ENCODE measurements at regions not wholly inside any gene's neighbourhood (a gene's known extent, or its start where the extent isn't known, plus 50 kb on each side); places are given as distances from the start of the nearest gene placed in this dataset.

DNA sequence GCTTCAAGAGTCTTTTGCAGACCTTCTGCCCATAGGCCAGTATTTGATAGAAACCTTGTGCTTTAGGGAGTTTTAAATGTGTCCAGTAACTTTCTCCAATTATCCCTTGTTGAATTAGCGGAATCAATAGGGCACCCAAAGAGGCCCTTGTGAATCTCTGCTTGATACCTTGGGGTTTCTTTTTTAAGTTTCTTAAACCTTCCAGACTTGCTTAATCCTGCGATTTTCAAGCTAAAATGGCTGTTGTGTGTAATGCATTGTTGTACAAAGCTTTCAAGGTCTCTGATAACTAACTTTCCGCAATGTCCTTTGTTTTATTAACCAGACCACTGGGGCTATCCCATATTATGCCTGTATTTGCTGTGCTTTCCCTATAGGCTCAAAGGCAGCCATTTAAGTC lies 577.4 kb upstream of the RORB start:
- TF ChIP-seq EZH2 (IDR thresholded peaks at IDR 0.05) = no peak
- no peak for TF ChIP-seq POLR2AphosphoS5 (IDR thresholded peaks at IDR 0.05; ENCODE audit: borderline replicate concordance, low read depth, low read length)
- TF ChIP-seq FOXP2 (optimal IDR thresholded peaks at IDR 0.05; ENCODE audit: control extremely low read depth, extremely low read length, insufficient read depth) = no peak
